ENCODE measurements at regions not wholly inside any gene's neighbourhood (a gene's known extent, or its start where the extent isn't known, plus 50 kb on each side); places are given as distances from the start of the nearest gene placed in this dataset.

DNA sequence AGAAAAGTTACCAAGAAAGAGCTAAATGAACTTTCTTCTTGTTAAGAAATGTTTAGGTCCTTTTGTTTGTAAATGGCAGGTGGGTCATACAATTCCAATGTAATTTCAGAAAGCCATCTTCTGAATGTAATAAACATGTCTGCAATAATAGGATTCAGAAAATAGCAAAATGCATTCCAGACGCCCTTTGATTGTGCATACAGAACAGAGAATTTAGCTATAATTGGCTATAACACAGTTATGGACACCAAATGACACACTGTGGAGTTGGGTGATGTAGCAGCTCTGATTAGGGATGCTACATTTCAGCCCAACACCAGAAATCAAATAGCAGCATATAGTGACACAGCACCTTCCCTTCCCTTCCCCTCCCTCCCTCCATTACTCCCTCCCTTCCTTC is 240.8 kb downstream of the SNX10 start:
- no peak for DNase-seq (ENCODE audit: low read depth, low spot score)
- in situ Hi-C loops (cut with HindIII; ENCODE audit: low pct_unique_long_range_greater_than_20kb, low sequenced_read_pairs) = no loop called here

DNA sequence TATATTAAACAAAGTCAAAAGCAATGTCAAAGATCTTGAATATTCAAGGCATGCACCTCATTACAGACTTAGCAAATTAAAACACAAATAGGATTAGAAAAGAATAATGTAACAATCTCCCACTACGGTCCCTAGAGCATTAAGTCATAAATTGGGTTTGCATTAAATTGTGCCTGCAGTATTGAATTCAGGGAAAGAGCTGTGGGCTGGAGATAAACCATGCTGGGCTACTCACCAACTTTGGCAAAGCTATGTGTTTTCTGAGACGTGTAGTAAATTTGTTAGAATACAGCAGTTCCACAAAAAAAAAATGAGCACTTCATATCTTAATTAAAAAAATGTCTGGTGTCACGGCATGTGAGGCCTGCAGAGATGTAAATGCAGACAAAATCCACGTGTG is 241.6 kb downstream of the SNX10 start:
- no peak for DNase-seq (ENCODE audit: low read depth, low spot score)
- in situ Hi-C loops (cut with HindIII; ENCODE audit: low pct_unique_long_range_greater_than_20kb, low sequenced_read_pairs) = no loop called here

DNA sequence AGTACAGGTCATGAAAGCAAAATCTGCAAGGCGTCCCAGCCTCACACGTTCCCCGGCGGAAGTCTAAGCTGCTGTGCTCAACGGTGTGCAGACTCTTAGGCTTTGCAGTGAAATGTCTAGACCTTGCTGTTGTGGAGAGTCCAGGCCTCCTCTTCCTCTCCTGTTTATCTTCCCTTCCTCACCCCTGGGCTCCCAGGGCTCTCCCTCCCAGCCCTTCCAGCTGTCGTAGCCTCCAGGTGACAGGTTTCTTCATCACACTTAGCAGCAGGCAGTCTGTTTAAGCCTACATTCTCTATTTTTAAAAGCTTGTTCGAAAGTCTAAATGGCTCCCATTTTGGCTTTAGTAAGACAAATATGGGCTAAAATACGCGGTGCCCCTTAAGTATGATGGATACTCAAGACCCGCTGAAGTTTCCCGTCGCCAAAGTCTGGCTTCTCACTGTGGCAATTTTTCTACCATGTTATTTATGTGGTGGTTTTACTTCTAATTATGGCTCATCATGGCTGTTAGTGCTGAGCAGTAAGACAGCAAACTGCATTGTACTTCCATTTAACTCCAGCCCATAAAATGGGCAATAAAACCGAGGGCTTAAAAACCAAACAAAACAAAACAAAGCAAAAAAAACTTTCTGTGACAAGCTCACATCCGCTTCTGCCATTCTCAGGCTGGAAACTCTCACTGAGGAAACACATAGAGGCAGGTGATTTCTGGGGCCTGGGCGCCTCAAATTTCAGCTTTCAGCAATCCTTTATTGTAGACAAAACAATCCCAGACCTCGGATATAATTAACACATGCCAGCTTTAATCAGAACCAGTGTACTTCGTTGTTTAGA is 243.2 kb downstream of the SNX10 start:
- DNase-seq (ENCODE audit: low read depth, low spot score) = no peak
- in situ Hi-C loops (cut with HindIII; ENCODE audit: low pct_unique_long_range_greater_than_20kb, low sequenced_read_pairs) = no loop called here

DNA sequence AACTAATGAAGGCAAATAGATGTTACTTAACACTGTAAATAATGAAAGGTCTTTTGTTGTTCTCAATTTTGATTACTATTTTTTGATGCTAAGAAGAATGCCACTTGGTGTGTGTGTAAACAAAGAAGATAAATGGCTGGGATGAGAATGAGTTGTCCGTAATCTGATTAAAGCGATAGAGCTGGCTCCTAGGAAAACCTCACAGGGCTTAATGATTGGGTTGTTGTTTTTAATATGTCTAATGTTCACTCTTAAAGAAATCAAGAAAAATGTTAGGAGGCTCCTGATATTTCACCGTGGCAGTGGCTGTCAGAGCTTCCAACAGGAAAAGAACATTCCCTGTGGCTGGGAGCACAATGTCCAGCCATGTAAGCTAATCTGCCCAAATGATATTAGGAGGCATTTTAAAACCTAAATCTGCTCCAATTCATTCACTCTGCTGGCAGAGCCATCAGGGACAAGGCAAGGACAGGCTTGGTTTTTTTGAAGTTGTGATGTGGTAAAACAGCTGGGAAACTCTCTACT is 243.9 kb downstream of the SNX10 start:
- in situ Hi-C loops (cut with HindIII; ENCODE audit: low pct_unique_long_range_greater_than_20kb, low sequenced_read_pairs) = no loop called here
- DNase-seq (ENCODE audit: low read depth, low spot score) = no peak

DNA sequence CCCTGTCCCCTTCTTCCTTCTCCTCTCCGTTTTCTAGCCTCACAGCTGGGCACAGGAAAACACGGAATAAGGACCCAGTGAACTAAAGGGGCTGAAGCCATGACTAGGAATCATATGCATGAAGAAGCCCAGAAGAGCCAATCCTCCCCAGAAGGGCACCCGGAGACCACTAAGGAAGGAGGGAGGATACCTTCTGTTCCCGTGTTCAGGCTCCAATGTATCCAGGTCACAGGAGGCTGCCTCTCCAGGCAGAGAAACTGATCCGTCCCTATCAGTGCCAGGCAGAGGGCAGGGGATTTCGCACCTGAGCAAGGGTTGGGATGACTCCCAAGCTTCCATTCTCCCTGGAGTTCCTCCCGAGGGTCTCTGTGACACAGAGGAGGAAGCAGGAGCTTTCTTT is 246.6 kb downstream of the SNX10 start:
- DNase-seq (ENCODE audit: low read depth, low spot score) = no peak
- in situ Hi-C loops (cut with HindIII; ENCODE audit: low pct_unique_long_range_greater_than_20kb, low sequenced_read_pairs) = no loop called here

DNA sequence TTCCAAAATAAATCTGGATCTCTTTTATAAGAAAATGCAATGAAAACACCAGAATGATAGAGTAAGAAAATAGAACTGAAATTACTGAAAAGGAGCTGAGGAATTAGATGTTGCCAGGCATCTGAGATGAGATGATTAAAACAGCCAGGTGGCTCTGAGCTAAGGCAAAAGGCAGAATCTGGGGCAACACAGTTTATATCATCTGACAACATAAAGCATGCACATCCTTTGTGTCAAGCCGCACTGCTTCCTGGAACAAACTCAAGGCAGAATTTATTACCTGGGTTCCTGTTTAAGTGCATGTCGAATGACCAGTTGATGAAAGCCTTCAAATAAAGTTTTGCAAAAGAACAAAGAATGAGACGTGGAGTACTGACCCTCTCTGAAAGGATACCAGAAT is 247.0 kb downstream of the SNX10 start:
- in situ Hi-C loops (cut with HindIII; ENCODE audit: low pct_unique_long_range_greater_than_20kb, low sequenced_read_pairs) = no loop called here
- DNase-seq (ENCODE audit: low read depth, low spot score) = no peak

DNA sequence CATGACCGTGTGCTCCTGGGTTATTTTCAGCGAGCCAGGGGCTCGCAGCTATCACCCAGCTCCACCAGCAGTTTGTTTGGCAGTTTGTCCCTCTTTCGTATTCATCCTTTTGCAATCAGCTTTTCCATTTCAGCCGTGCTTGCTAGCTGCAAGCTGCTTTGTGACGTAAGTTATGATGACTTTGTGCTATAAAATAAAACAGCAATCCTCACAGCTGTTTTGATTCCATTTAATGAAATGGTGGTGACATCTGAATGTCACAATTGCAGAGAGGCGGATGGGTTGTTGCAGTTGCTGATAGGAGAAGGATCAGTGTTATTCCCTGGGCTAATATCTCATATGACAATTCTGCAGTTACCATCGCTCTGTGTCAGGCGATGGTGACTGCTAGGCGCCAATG is 251.7 kb downstream of the SNX10 start:
- in situ Hi-C loops (cut with HindIII; ENCODE audit: low pct_unique_long_range_greater_than_20kb, low sequenced_read_pairs) = no loop called here

DNA sequence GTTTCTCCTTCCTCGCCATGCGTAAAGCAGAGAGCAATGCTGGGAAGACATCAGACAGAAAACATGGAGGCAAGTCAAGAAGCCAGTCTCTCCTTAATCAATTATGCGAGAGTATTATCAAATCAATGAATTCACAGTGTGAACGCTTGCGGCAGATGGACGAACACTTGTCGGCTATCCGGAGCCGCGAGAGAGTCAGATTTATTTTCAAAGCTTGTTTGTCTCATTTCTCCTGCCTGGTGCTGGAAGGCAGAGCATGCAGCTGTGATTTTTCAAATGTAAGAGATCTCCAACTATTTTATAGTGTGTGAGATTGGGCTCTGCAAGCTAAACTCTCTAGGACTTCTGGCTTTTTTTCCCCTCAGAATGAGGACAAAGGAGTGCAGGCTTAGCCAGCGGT is 252.3 kb downstream of the SNX10 start:
- in situ Hi-C loops (cut with HindIII; ENCODE audit: low pct_unique_long_range_greater_than_20kb, low sequenced_read_pairs) = no loop called here
- DNase-seq (ENCODE audit: low read depth, low spot score) = no peak

More for the DNA sequence above, 251.7 kb downstream of the SNX10 start:
- no peak for DNase-seq (ENCODE audit: low read depth, low spot score)

DNA sequence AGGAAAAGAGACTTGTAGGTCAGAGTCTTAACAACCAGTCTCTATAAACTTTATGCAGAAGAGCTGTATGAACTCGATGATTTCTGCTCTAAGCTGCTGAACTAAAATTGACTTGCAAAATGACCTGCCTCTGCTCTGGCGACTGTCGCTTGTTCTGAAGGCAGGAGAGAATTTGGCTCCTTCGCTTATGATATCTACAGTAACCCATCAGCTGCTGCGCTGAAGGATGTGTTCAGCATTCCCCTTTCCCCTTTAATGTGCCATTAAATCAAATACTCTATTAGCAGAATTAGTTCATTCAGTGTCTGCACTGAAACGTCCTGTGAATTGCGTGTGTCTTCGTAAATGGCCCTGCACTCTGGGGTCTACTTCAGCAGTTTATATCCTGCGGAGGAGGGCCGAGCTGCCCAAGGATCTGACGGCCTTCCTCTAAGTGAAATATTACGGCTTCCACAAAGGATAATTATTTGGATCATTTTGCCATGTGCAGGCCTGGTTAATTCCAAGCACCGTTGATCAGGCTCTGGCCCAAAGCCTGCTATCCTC is 254.9 kb downstream of the SNX10 start:
- DNase-seq (ENCODE audit: low read depth, low spot score) = no peak
- in situ Hi-C loops (cut with HindIII; ENCODE audit: low pct_unique_long_range_greater_than_20kb, low sequenced_read_pairs) = no loop called here

DNA sequence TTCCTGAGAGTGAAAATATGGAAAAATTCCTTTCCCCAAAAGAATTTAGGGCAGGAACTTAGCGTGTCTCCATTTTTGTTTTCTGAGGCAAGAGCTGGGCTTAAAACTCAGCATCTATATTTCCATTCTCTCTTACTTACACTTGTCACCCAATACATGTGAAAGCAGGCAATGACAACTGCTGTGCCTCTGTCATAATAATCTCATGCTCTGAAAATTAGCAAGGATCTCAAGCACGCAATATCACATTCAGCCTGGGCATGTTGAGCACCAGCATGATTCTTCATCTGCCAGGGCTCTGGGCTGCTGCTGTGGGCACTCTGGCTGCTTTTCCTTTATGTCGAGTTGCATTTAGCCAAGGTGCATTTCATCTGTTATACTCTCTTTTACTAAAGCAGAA is 255.5 kb downstream of the SNX10 start:
- no peak for DNase-seq (ENCODE audit: low read depth, low spot score)
- in situ Hi-C loops (cut with HindIII; ENCODE audit: low pct_unique_long_range_greater_than_20kb, low sequenced_read_pairs) = no loop called here

DNA sequence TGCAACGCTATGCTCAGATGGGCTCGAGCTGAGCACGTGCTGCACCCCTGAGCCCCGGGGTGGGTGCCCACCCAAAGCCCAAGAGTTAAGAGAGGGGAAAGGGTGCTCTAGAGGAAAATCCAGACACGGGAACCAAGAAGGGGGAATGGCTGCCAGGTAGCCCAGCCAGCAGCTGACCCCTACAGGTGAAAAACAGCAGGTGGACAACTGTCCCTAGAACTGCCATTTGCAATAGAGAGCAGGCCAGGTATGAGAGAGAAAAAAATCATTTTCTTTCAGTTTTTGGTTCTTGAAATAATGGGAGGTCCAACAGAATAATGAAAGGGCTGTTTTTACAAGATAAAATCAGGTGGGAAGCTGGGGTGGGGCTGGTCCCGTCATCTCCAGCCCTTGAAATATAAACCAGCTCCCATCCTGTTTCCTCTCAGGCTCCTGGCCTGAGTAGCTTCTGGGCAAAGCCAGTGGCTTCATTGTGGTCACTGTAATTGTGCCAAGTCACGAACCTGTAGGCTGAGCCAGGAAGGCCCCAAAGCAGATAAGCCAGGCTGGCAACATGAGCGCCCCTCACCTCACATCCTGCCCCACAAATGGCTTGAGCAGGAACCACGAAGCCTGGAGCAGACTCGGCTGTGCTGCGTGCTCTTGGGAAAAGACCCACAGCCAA is 257.8 kb downstream of the SNX10 start:
- DNase-seq (ENCODE audit: low read depth, low spot score) = no peak
- in situ Hi-C loops (cut with HindIII; ENCODE audit: low pct_unique_long_range_greater_than_20kb, low sequenced_read_pairs) = no loop called here

DNA sequence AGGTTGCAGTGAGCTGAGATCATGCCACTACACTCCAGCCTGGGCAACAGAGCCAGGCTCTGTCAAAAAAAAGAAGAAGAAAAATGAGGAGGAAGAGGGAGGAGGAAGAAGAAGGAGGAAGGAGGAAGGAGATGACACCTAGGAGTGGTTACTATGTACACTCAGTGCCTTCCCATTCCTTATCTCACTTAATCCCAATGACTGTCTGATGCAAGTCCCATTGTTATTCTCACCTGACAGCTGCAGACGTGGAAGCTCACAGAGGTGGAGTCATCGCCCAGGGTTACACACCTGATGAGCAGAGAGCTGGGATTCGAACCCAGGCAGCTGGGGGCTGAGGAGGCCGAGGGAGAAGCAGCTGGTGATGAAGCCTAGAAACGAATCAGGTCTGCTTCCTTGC is 258.8 kb downstream of the SNX10 start:
- in situ Hi-C loops (cut with HindIII; ENCODE audit: low pct_unique_long_range_greater_than_20kb, low sequenced_read_pairs) = no loop called here
- no peak for DNase-seq (ENCODE audit: low read depth, low spot score)

DNA sequence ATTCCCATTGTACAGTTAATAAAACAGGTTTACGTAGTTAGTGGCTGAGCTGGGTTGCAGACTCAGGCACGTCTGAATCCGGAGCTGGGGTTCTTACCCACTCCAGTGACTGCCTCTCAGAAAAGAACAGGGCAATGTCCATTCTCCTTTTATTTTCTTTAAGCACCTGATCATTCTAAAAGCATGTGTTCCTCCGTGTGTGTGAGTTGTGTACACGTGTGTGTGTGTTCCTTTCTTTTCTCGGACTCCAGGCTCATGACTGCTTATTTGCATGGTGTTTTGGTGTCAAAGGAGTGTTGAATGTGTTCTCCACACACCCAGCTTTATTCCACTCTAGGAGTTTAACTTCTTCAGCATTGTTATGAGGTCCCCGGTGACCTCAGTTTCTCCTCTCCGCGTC is 260.1 kb downstream of the SNX10 start:
- in situ Hi-C loops (cut with HindIII; ENCODE audit: low pct_unique_long_range_greater_than_20kb, low sequenced_read_pairs) = no loop called here

DNA sequence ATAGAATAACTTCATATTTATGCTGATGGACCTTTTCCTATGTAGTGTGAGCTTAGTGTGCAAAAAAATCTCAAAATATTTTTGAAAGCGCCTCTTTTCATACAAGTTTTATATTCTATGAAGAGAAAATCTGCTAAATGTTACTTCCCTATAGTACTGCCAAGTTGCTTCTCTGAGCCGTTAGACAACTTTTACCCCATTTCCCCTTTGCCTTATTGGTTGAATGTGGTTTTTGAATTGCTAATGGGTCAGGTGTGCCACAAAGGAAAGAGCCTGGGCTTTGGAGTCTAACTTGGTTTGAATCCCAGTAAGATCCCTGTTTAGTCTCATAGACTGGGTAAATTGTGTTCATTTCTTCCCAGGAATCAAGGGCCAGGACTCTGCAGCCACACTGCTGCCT is 261.5 kb downstream of the SNX10 start:
- in situ Hi-C loops (cut with HindIII; ENCODE audit: low pct_unique_long_range_greater_than_20kb, low sequenced_read_pairs) = no loop called here
- DNase-seq (ENCODE audit: low read depth, low spot score) = no peak

More for the DNA sequence above, 260.1 kb downstream of the SNX10 start:
- DNase-seq (ENCODE audit: low read depth, low spot score) = no peak

DNA sequence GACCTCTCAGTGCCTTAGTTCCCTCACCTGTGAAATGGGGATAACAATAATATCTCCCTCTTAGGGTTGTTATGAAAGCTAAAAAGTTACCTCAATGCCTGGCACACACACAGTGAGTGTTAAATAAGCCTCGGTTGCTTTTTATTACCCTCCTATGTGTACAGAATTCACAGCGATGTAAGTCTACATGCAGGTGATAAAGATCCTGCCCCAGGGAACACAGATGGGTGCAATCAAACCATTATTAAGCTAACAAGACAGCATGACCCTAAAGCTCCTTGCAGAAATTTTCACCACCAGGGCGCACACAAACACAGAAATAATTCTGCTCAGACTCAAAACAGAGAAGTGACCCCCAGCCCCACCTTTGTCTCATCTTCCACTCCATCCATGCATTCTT is 261.9 kb downstream of the SNX10 start:
- DNase-seq (ENCODE audit: low read depth, low spot score) = no peak

DNA sequence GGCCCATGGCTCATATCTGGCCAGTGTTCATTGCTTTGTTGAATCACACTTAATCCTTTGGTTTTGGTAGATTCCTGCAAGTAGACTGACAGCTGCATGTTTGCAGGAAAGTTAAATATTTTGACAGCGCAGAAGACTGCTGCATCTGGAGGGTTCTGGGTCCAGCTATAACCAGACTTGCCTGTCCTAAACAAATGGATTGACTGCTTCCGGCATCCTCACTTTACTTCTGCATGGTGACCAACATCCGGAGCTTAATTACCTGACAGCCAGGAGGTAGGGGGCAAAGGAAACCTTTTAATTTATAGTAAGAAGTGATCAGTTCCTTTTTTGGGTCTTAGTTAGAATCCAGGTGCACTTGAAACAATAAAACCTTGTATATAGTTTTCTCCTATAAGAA is 263.3 kb downstream of the SNX10 start:
- no peak for DNase-seq (ENCODE audit: low read depth, low spot score)

More for the DNA sequence above, 261.9 kb downstream of the SNX10 start:
- in situ Hi-C loops (cut with HindIII; ENCODE audit: low pct_unique_long_range_greater_than_20kb, low sequenced_read_pairs) = no loop called here

DNA sequence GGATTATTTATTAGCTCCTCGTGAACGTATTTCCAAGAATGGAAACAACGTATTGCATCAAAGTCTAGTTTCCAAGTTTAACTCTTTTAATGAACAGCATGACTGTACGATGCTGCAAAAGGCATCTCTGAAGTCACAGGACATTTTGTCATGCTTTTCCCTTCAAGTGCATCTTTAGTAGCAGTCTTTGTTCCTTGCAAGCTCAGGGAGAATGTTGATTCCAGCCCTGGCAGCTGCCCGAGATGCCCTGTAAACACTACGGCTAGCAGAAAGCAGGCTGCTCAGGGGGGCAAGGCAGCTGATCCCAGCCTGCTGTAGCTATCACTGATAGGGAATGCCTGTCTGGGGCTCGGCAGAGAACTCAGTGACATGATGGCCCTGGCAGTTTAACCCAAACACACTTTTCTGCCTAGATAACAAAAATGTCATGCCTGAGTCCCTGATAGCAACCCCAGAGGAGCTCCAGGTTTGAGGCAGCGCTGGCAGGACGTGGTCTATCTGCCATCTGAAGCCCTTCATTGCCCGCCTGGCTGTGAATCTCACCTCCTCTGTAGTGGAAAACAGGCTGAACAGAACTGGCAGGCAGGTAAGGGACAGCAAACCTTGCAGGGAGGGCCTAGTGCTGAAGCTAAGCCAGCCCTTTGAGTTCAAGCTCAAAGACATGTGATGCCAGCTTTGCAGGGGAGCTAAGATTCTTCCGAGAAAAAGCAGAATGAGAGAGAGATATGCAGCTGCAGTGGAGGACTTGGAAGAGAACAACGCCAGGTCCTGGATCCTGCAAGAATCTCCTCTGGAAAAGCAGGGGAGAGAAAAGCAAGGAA is 264.6 kb downstream of the SNX10 start:
- DNase-seq (ENCODE audit: low read depth, low spot score) = peak; percentile 76
- in situ Hi-C loops (cut with HindIII; ENCODE audit: low pct_unique_long_range_greater_than_20kb, low sequenced_read_pairs) = no loop called here

More for the DNA sequence above, 263.3 kb downstream of the SNX10 start:
- in situ Hi-C loops (cut with HindIII; ENCODE audit: low pct_unique_long_range_greater_than_20kb, low sequenced_read_pairs) = no loop called here

Data from SK-MEL-5 (cell line).